ENCODE measurements at regions not wholly inside any gene's neighbourhood (a gene's known extent, or its start where the extent isn't known, plus 50 kb on each side); places are given as distances from the start of the nearest gene placed in this dataset.

GRCh38 chr4:56186808-56187523 lies 200.3 kb downstream of the AASDH start:
- H3K4me3 Mint-ChIP-seq = no peak overlapping the region

DNA sequence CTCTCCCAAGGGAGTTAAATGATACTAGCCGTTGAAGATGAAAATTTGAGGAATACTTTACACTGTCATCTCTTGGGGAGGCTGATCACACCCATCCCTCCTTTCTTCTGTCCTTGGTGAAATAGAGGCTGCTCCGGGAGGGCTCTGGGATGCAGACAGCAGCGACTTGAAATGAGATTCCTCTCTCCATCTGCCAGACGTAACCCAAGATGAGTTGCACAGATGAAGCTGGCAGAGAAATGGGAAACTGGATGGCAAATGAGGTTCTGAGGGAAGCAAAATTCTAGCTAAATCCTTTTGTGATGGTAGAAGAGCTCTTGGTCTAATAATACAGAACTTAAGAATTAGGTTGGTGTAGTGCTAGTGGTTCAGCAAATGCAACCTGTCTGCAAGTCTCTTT lies 201.4 kb downstream of the AASDH start:
- ATAC-seq = no peak
- H3K27me3 Mint-ChIP-seq = peaks cover 23% of the 10 kb centered on the region
- H3K4me1 Mint-ChIP-seq = peaks cover 4% of the 10 kb centered on the region
- H3K4me3 Mint-ChIP-seq = no peak overlapping the region
- no peak for DNase-seq
- H3K27ac Mint-ChIP-seq = no peak overlapping the region
- no peaks in the 10 kb centered on the region for H3K9me3 ChIP-seq (ENCODE audit: control insufficient read depth, low read length, poor library complexity, severe bottlenecking)
- peaks cover 2% of the 10 kb centered on the region for H3K36me3 Mint-ChIP-seq (ENCODE audit: low read depth)

More at GRCh38 chr4:56186808-56187523, 200.3 kb downstream of the AASDH start:
- Mint-ChIP-seq H3K4me1 (peaks cover 4% of the 10 kb centered on the region), H3K27me3 (peaks cover 23% of the 10 kb centered on the region), H3K36me3 (ENCODE audit: low read depth) (peaks cover 2% of the 10 kb centered on the region), H3K27ac (no peak overlapping the region)
- DNase-seq (no peak), ATAC-seq (no peak)
- no peaks in the 10 kb centered on the region for H3K9me3 ChIP-seq (ENCODE audit: control insufficient read depth, low read length, poor library complexity, severe bottlenecking)

DNA sequence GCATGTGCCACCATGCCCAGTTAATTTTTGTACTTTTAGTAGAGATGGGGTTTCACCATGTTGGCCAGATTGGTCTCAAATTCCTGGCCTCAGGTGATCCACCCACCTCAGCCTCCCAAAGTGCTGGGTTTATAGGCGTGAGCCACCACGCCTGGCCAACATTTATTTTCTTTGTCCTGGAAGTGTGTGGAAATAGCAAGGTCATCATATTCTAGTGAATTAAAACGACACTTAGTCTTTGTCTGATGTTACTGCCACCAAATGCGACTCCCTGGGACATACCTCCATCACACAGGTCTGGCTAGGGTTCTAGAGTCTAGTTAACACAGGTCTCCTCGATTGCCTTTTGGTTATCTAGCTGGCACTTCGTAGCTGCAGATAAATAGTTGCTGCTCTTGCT lies 203.1 kb downstream of the AASDH start:
- Mint-ChIP-seq H3K36me3 (ENCODE audit: low read depth) (peaks cover 2% of the 10 kb centered on the region), H3K27me3 (peaks cover 23% of the 10 kb centered on the region), H3K4me1 (peaks cover 4% of the 10 kb centered on the region), H3K4me3 (no peak overlapping the region), H3K27ac (peak overlapping the region; percentile 72)
- DNase-seq (no peak), ATAC-seq (no peak)
- no peaks in the 10 kb centered on the region for H3K9me3 ChIP-seq (ENCODE audit: control insufficient read depth, low read length, poor library complexity, severe bottlenecking)

GRCh38 chr4:56183344-56183959 lies 203.8 kb downstream of the AASDH start:
- H3K9me3 ChIP-seq (ENCODE audit: control insufficient read depth, low read length, poor library complexity, severe bottlenecking) = no peaks in the 10 kb centered on the region
- H3K36me3 Mint-ChIP-seq (ENCODE audit: low read depth) = peaks cover 1% of the 10 kb centered on the region
- no peak for DNase-seq
- ATAC-seq = no peak
- H3K27me3 Mint-ChIP-seq = peaks cover 18% of the 10 kb centered on the region
- peak overlapping the region; percentile 72 for H3K27ac Mint-ChIP-seq
- H3K4me1 Mint-ChIP-seq = peaks cover 4% of the 10 kb centered on the region
- no peak overlapping the region for H3K4me3 Mint-ChIP-seq

DNA sequence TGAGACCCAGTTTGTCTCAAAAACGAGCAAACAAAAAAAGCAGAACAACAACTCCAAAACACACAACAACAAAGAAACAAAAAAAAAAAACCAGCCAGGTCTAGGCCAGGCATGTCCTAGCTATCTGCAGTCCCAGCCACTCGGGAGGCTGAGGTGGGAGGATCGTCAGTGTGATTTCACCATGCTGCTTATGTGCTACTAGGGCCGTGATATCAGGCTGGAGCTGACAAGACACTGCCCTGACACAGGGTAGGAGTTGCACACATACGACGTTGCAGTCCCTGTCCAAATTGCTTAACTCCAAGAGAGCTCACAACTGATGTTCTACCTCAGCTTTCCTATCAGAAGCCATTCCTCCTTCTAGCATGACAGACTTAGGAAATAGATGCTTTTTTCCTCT lies 204.9 kb downstream of the AASDH start:
- Mint-ChIP-seq H3K27me3 (peaks cover 20% of the 10 kb centered on the region), H3K4me1 (peaks cover 4% of the 10 kb centered on the region), H3K36me3 (ENCODE audit: low read depth) (no peaks in the 10 kb centered on the region), H3K4me3 (no peak overlapping the region), H3K27ac (no peak overlapping the region)
- ATAC-seq (no peak), DNase-seq (no peak)
- H3K9me3 ChIP-seq (ENCODE audit: control insufficient read depth, low read length, poor library complexity, severe bottlenecking) = no peaks in the 10 kb centered on the region

GRCh38 chr4:56181140-56181953 lies 205.9 kb downstream of the AASDH start:
- Mint-ChIP-seq H3K36me3 (ENCODE audit: low read depth) (no peaks in the 10 kb centered on the region), H3K27me3 (peaks cover 20% of the 10 kb centered on the region), H3K4me3 (no peak overlapping the region), H3K4me1 (peaks cover 4% of the 10 kb centered on the region), H3K27ac (no peak overlapping the region)
- DNase-seq = no peak
- ATAC-seq = no peak
- H3K9me3 ChIP-seq (ENCODE audit: control insufficient read depth, low read length, poor library complexity, severe bottlenecking) = no peaks in the 10 kb centered on the region

GRCh38 chr4:56169061-56169460 lies 218.2 kb downstream of the AASDH start:
- H3K4me1 Mint-ChIP-seq = no peaks in the 10 kb centered on the region
- no peak overlapping the region for H3K4me3 Mint-ChIP-seq

DNA sequence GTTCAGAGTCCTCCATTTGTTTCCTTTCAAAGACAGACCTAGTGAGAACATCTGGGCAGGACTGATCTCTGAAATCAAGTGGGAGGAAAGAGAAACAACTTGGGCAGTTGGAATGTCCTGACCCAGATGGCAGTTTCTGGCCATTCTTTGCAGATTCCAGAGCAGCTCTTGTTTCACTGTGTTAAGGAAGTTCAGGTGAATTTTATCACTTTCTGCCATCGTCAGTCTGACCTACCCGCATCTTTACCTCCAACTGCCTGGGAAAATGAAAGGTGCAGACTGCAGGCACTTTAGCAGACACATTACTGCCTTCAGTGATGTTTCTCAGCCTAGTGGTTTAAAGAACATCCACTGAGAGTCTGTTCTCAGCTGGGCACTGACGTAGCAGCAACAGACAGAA lies 216.2 kb downstream of the CEP135 start:
- no peaks in the 10 kb centered on the region for H3K4me1 Mint-ChIP-seq
- H3K27me3 Mint-ChIP-seq = peaks cover 24% of the 10 kb centered on the region
- ATAC-seq = no peak
- no peaks in the 10 kb centered on the region for H3K9me3 ChIP-seq (ENCODE audit: control insufficient read depth, low read length, poor library complexity, severe bottlenecking)
- H3K36me3 Mint-ChIP-seq (ENCODE audit: low read depth) = no peaks in the 10 kb centered on the region
- H3K27ac Mint-ChIP-seq = no peak overlapping the region
- no peak overlapping the region for H3K4me3 Mint-ChIP-seq
- no peak for DNase-seq

More at GRCh38 chr4:56169061-56169460, 218.2 kb downstream of the AASDH start:
- peaks cover 2% of the 10 kb centered on the region for H3K9me3 ChIP-seq (ENCODE audit: control insufficient read depth, low read length, poor library complexity, severe bottlenecking)
- no peak for ATAC-seq
- H3K36me3 Mint-ChIP-seq (ENCODE audit: low read depth) = peaks cover 3% of the 10 kb centered on the region
- peaks cover 41% of the 10 kb centered on the region for H3K27me3 Mint-ChIP-seq
- no peak overlapping the region for H3K27ac Mint-ChIP-seq
- no peak for DNase-seq

GRCh38 chr4:56160636-56161035 lies 211.9 kb downstream of the CEP135 start:
- Mint-ChIP-seq H3K4me3 (no peak overlapping the region), H3K27me3 (peaks cover 13% of the 10 kb centered on the region), H3K36me3 (ENCODE audit: low read depth) (no peaks in the 10 kb centered on the region), H3K27ac (no peak overlapping the region), H3K4me1 (no peaks in the 10 kb centered on the region)
- DNase-seq (no peak), ATAC-seq (no peak)
- H3K9me3 ChIP-seq (ENCODE audit: control insufficient read depth, low read length, poor library complexity, severe bottlenecking) = no peaks in the 10 kb centered on the region

GRCh38 chr4:56158483-56158882 lies 209.7 kb downstream of the CEP135 start:
- DNase-seq (no peak), ATAC-seq (no peak)
- H3K4me3 Mint-ChIP-seq = no peak overlapping the region
- H3K9me3 ChIP-seq (ENCODE audit: control insufficient read depth, low read length, poor library complexity, severe bottlenecking) = no peaks in the 10 kb centered on the region
- no peak overlapping the region for H3K27ac Mint-ChIP-seq
- no peaks in the 10 kb centered on the region for H3K36me3 Mint-ChIP-seq (ENCODE audit: low read depth)
- peaks cover 6% of the 10 kb centered on the region for H3K27me3 Mint-ChIP-seq
- no peaks in the 10 kb centered on the region for H3K4me1 Mint-ChIP-seq

DNA sequence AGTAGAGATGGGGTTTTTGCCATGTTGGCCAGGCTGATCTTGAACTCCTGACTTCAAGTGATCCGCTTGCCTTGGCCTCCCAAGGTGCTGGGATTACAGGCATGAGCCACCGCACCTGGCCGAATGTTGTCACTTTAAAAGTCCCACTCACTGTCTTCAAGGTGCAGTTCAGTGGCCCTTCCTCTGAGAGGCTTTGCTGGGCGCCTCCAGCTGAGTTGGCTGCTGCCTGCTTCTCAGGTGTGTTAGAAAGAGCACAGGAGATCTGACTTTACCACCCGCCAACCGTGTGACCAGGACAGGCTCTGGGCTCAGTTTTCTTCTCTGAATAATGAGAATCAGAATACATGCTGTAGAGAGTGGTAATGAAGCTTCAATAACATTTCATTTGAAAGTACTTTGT lies 207.4 kb downstream of the CEP135 start:
- no peak for DNase-seq
- peaks cover 8% of the 10 kb centered on the region for H3K27me3 Mint-ChIP-seq
- H3K36me3 Mint-ChIP-seq (ENCODE audit: low read depth) = no peaks in the 10 kb centered on the region
- no peaks in the 10 kb centered on the region for H3K4me1 Mint-ChIP-seq
- no peak overlapping the region for H3K27ac Mint-ChIP-seq
- H3K4me3 Mint-ChIP-seq = no peak overlapping the region
- H3K9me3 ChIP-seq (ENCODE audit: control insufficient read depth, low read length, poor library complexity, severe bottlenecking) = no peaks in the 10 kb centered on the region
- ATAC-seq = no peak

- no peak for DNase-seq
- H3K4me3 Mint-ChIP-seq = no peak overlapping the region
- no peaks in the 10 kb centered on the region for H3K9me3 ChIP-seq (ENCODE audit: control insufficient read depth, low read length, poor library complexity, severe bottlenecking)
- no peak for ATAC-seq
- H3K27ac Mint-ChIP-seq = no peak overlapping the region
- no peaks in the 10 kb centered on the region for H3K4me1 Mint-ChIP-seq
- H3K36me3 Mint-ChIP-seq (ENCODE audit: low read depth) = no peaks in the 10 kb centered on the region
- H3K27me3 Mint-ChIP-seq = peaks cover 8% of the 10 kb centered on the region
These were observed 206.7 kb downstream of the CEP135 start for GRCh38 chr4:56155432-56155831.

- peaks cover 27% of the 10 kb centered on the region for H3K27me3 Mint-ChIP-seq
These were observed 200.8 kb downstream of the CEP135 start for GRCh38 chr4:56149591-56149990.

More at GRCh38 chr4:56149591-56149990, 200.8 kb downstream of the CEP135 start:
- H3K27ac Mint-ChIP-seq = no peak overlapping the region
- H3K36me3 Mint-ChIP-seq (ENCODE audit: low read depth) = no peaks in the 10 kb centered on the region
- H3K4me1 Mint-ChIP-seq = no peaks in the 10 kb centered on the region
- no peak overlapping the region for H3K4me3 Mint-ChIP-seq
- ATAC-seq (no peak), DNase-seq (no peak)
- no peaks in the 10 kb centered on the region for H3K9me3 ChIP-seq (ENCODE audit: control insufficient read depth, low read length, poor library complexity, severe bottlenecking)

All from T-helper 17 cell (primary cell).